Putamen (tissue), 1 donor: ENCODE measurements at regions not wholly inside any gene's neighbourhood (a gene's known extent, or its start where the extent isn't known, plus 50 kb on each side); places are given as distances from the start of the nearest gene placed in this dataset.
"Not testable (repeated sequence)": the region's sequence is repeated elsewhere in the genome, so short reads cannot be mapped to it uniquely, and the experiment has no call there.

Experiments
- DNase-seq: peaks from one replicate; pipeline ENCODE4 v3.0.0-alpha.2; 2016; ENCODE audit warnings: low spot score

- no peak for DNase-seq
Observed at GRCh38 chr9:101859620-101860019, 121.2 kb upstream of the GRIN3A start.

- DNase-seq = no peak
Observed at GRCh38 chr9:101858026-101858425, 119.6 kb upstream of the GRIN3A start.

DNA sequence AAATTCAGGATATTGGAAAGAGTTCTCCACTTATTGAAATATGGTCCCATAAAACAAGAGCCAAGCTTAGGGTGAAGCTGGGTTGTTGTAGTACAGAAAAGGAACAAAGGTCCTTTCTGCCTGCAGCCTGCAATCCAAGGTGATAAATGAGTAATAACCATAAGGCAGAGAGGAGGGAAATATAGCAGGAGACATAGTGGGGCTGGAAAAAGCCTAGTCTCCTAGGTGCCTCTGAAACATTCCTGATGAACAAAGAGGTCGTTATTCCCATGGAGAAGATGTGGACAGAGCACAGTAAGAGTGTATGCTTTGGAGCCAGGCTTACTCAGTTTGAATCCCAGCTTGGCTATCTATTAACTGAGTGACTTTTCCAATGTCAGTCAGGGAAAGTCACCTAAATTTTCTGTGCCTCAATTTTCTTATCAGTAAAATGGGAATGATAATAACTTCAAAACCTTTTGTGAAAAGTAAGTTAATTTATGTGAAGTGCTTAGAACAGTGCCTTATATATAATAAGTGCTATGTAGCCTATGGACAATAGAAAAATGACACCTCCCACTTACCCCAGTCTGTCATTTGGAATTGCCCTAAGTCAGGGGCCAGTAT, 110.8 kb upstream of the GRIN3A start:
- no peak for DNase-seq

- DNase-seq = no peak
Observed at GRCh38 chr9:101848485-101848919, 110.1 kb upstream of the GRIN3A start.

DNA sequence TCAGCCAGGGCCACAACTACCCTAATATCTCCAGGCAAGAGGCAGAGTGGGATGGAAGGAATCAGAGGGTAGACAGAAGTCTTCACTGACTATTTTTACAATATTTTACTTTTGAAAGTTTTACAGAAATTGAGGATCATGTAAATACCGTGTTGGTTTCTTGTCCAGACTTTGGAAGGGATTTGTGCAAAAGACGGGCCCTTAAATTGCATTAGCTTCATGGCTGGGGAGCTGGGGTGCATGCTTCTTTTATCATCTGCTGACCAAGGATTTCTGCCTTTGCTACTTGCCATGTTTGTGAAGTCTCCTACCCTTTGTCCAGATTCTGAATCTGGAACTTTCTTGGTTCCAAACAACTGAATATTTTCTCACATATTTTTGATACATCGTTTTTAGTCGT, 107.7 kb upstream of the GRIN3A start:
- DNase-seq = no peak

DNA sequence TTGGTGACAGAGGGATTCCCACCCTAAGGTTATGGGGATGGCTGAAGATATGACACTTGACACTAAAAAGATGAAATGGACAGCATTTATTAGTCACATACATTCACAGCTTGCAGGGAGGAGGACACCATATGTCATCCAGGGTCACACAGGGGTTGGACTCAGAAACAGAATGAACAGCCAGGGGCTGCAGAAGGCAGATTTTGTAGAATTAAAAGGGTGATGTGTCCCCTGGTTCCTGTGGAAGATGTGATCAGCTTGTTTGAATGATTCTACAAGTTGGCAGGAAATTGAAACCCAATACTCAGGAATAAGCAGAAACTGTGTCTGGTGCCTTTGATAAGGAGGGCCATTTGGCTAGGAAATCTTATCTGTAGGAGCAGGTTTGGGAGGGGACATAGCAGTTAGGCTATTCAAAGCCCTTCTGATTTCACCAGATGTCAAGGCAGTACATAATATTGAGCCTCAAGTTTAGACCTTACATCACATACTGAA, 102.3 kb upstream of the GRIN3A start:
- DNase-seq = no peak

- DNase-seq = not testable (repeated sequence)
Observed at GRCh38 chr9:101838988-101839387, 100.5 kb upstream of the GRIN3A start.

- no peak for DNase-seq
Observed at GRCh38 chr9:101836021-101836420, 97.6 kb upstream of the GRIN3A start.

DNA sequence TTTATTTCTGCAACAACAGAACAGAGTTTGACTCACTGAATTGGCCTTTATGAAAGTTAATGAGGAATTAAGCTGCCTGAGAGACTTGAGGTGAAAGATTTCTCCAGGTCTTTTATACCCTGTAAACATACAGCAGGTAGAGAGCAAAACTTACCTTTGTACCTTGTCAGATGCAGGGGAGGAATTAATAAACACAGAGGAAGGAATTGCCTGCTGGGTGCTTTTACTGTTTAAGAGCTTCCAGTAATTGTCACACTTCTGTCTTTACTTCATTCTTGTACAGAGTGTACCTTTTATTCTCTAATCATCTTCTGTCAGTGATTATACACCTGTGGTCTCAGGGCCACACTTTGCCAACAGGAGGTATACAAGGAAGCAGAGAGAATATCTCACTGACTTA, 94.0 kb upstream of the GRIN3A start:
- no peak for DNase-seq

- DNase-seq = not testable (repeated sequence)
Observed at GRCh38 chr9:101821450-101821849, 83.0 kb upstream of the GRIN3A start.

DNA sequence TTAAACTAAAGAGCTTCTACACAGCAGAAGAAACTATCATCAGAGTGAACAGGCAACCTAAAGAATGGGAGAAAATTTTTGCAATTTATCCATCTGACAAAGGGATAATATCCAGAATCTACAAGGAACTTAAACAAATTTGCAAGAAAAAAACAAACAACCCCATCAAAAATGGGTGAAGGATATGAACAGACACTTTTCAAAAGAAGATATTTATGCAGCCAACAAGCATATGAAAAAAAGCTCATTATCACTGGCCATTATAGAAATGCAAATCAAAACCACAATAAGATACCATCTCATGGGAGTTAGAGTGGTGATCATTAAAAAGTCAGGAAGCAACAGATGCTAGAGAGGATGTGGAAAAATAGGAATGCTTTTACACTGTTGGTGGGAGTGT, 82.5 kb upstream of the GRIN3A start:
- DNase-seq = not testable (repeated sequence)

- DNase-seq = no peak
Observed at GRCh38 chr9:101814064-101814463, 75.6 kb upstream of the GRIN3A start.

GRCh38 chr9:101807879-101808278, 69.4 kb upstream of the GRIN3A start:
- DNase-seq = not testable (repeated sequence)

DNA sequence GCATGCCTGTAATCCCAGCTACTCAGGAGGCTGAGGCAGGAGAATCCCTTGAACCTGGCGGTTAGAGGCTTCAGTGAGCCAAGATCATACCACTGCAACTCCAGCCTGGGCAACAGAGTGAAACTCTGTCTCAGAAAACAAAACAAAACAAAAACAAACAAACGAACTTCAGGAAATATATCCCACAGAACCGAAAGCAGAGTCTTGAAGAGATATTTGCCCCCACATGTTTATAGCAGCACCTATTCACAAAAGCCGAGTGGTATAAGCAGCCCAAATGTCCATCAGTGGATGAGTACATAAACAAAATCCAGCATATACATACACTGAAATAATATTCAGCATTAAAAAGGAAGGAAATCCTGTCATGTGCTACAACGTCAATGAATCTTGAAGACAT, 57.6 kb upstream of the GRIN3A start:
- DNase-seq = no peak

DNA sequence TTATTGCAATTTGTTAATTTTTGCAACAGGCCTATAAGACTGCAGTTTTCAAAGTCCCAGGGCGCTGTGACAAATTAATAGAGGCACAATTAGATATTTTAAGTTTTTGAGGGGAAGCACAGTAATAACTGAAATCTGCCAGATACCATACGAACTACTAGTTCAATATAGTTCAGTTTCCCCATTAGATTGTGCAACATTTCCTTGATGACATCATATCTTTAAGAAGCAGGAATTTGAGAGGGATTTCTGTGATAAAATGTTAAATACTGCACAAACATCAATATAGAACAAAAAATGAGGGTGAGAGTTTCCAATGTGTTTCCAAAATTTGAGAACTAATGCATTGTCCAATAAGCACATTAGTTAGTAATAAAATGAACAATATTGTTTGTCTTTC, 56.7 kb upstream of the GRIN3A start:
- DNase-seq = no peak

DNA sequence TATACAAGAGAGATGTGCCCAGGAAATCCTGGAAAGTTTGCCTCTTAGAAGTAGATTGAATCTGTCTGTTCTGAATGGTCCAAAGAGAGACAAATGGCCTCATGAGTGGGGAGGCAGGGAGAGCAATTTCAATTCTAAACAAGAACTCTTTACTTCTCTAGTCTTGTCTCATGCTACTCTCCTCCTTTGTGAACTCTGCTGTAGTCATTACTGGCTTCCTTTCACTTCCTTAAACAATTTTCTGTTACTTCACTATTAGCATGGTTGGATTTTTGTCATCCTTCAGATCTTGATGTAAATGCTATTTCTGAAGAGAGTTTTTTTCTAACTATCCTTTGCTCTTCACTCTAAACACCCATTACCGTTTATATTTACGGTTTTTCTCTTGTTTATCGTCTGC, 54.0 kb upstream of the GRIN3A start:
- DNase-seq = no peak

DNA sequence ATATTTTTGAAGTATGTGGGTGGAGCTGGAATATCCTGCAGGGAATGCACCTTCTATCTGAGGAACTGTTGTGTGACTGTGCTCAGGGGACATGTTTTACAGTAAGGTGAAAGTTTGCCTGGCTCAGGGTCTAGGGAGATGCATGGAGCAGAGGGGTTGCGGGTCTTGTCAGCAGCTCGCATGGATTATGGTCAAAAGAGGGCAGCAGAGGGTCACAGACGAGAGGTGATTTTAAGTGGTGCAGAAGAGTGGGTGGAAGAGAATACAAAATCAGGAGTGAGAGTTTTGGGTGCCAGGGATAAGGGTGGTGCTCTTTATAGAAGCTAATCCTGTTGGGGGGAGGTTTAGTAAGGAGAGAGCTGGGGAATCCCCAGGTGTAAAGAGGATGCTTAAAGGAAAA, 53.5 kb upstream of the GRIN3A start:
- DNase-seq = no peak

GRCh38 chr9:101791533-101791932, 53.1 kb upstream of the GRIN3A start:
- DNase-seq = peak; percentile 13
